ENCODE measurements at regions not wholly inside any gene's neighbourhood (a gene's known extent, or its start where the extent isn't known, plus 50 kb on each side); places are given as distances from the start of the nearest gene placed in this dataset.

- TF ChIP-seq RAD21 (IDR thresholded peaks at IDR 0.05; ENCODE audit: low read depth) (no peak), TCF12 (IDR thresholded peaks at IDR 0.05; ENCODE audit: low read depth) (0 out of 2 replicates have a peak, but pooled peaks have one; percentile 17), NFIC (IDR thresholded peaks at IDR 0.05) (peak; percentile 60)
Observed at GRCh38 chr4:151983854-151984253, 223.0 kb upstream of the GATB start.

- no peak for TF ChIP-seq RAD21 (IDR thresholded peaks at IDR 0.05; ENCODE audit: low read depth)
- TF ChIP-seq USF1 (IDR thresholded peaks at IDR 0.05), result no peak
Observed at GRCh38 chr4:151979819-151980218, 219.0 kb upstream of the GATB start.

- TF ChIP-seq CREB1 (IDR thresholded peaks at IDR 0.05; ENCODE audit: low read depth), result no peak
- TF ChIP-seq CEBPB (IDR thresholded peaks at IDR 0.05), result no peak
- TF ChIP-seq MAX (IDR thresholded peaks at IDR 0.05), result no peak
- TF ChIP-seq ZBTB7A (IDR thresholded peaks at IDR 0.05; ENCODE audit: low read depth), result no peak
- no peak for TF ChIP-seq RAD21 (IDR thresholded peaks at IDR 0.05; ENCODE audit: low read depth)
- TF ChIP-seq FOXM1 (IDR thresholded peaks at IDR 0.05; ENCODE audit: borderline replicate concordance, low read depth), result no peak
- no peak for TF ChIP-seq REST (IDR thresholded peaks at IDR 0.05; ENCODE audit: low read depth)
- no peak for TF ChIP-seq EP300 (IDR thresholded peaks at IDR 0.05; ENCODE audit: borderline replicate concordance)
- no peak for TF ChIP-seq TEAD4 (IDR thresholded peaks at IDR 0.05)
- TF ChIP-seq EGR1 (IDR thresholded peaks at IDR 0.05), result no peak
- no peak for TF ChIP-seq USF1 (IDR thresholded peaks at IDR 0.05)
- TF ChIP-seq NFIC (IDR thresholded peaks at IDR 0.05), result no peak
- no peak for TF ChIP-seq YY1 (IDR thresholded peaks at IDR 0.05; ENCODE audit: low read depth)
- TF ChIP-seq TCF12 (IDR thresholded peaks at IDR 0.05; ENCODE audit: low read depth), result no peak
Observed at GRCh38 chr4:151968643-151969042, 207.8 kb upstream of the GATB start.

GRCh38 chr4:151967074-151967473, 206.3 kb upstream of the GATB start:
- no peak for TF ChIP-seq NFIC (IDR thresholded peaks at IDR 0.05)
- TF ChIP-seq ZBTB7A (IDR thresholded peaks at IDR 0.05; ENCODE audit: low read depth), result no peak
- TF ChIP-seq YY1 (IDR thresholded peaks at IDR 0.05; ENCODE audit: low read depth), result no peak
- no peak for TF ChIP-seq EGR1 (IDR thresholded peaks at IDR 0.05)
- no peak for TF ChIP-seq MAX (IDR thresholded peaks at IDR 0.05)
- TF ChIP-seq CREB1 (IDR thresholded peaks at IDR 0.05; ENCODE audit: low read depth), result no peak
- no peak for TF ChIP-seq TAF1 (IDR thresholded peaks at IDR 0.05; ENCODE audit: low read depth)
- TF ChIP-seq TEAD4 (IDR thresholded peaks at IDR 0.05), result no peak
- no peak for TF ChIP-seq CEBPB (IDR thresholded peaks at IDR 0.05)
- TF ChIP-seq USF1 (IDR thresholded peaks at IDR 0.05), result no peak
- no peak for TF ChIP-seq TCF12 (IDR thresholded peaks at IDR 0.05; ENCODE audit: low read depth)
- no peak for TF ChIP-seq REST (IDR thresholded peaks at IDR 0.05; ENCODE audit: low read depth)
- no peak for TF ChIP-seq RAD21 (IDR thresholded peaks at IDR 0.05; ENCODE audit: low read depth)
- TF ChIP-seq FOXM1 (IDR thresholded peaks at IDR 0.05; ENCODE audit: borderline replicate concordance, low read depth), result no peak

GRCh38 chr4:151962138-151962823, 201.5 kb upstream of the GATB start:
- no peak for TF ChIP-seq USF1 (IDR thresholded peaks at IDR 0.05)
- no peak for TF ChIP-seq CEBPB (IDR thresholded peaks at IDR 0.05)
- no peak for TF ChIP-seq RAD21 (IDR thresholded peaks at IDR 0.05; ENCODE audit: low read depth)
- no peak for TF ChIP-seq CREB1 (IDR thresholded peaks at IDR 0.05; ENCODE audit: low read depth)
- no peak for TF ChIP-seq NFIC (IDR thresholded peaks at IDR 0.05)
- TF ChIP-seq FOXM1 (IDR thresholded peaks at IDR 0.05; ENCODE audit: borderline replicate concordance, low read depth), result no peak
- TF ChIP-seq EGR1 (IDR thresholded peaks at IDR 0.05), result no peak
- TF ChIP-seq TEAD4 (IDR thresholded peaks at IDR 0.05), result no peak
- TF ChIP-seq ZBTB7A (IDR thresholded peaks at IDR 0.05; ENCODE audit: low read depth), result no peak
- no peak for TF ChIP-seq TCF12 (IDR thresholded peaks at IDR 0.05; ENCODE audit: low read depth)
- TF ChIP-seq TAF1 (IDR thresholded peaks at IDR 0.05; ENCODE audit: low read depth), result no peak
- no peak for TF ChIP-seq YY1 (IDR thresholded peaks at IDR 0.05; ENCODE audit: low read depth)
- TF ChIP-seq MAX (IDR thresholded peaks at IDR 0.05), result no peak
- TF ChIP-seq EP300 (IDR thresholded peaks at IDR 0.05; ENCODE audit: borderline replicate concordance), result no peak
- TF ChIP-seq REST (IDR thresholded peaks at IDR 0.05; ENCODE audit: low read depth), result no peak
